ENCODE measurements at regions not wholly inside any gene's neighbourhood (a gene's known extent, or its start where the extent isn't known, plus 50 kb on each side); places are given as distances from the start of the nearest gene placed in this dataset.

- Histone ChIP-seq H4K91ac (ENCODE audit: insufficient read length, low read depth, low read length) (no peak overlapping the region), H3K9ac (ENCODE audit: extremely low read depth, insufficient read length, low read length) (no peak overlapping the region), H2BK12ac (ENCODE audit: insufficient read length, low read depth, low read length) (no peak overlapping the region)
Measured at GRCh38 chr7:19930851-19931250, 157.4 kb upstream of the TMEM196 start.

More at GRCh38 chr7:19930851-19931250, 157.4 kb upstream of the TMEM196 start:
- Histone ChIP-seq H3K9me3 (ENCODE audit: control insufficient read depth, low read depth, low read length) (no peaks in the 10 kb centered on the region), H3K23me2 (ENCODE audit: insufficient read length, low read depth, low read length, poor library complexity, severe bottlenecking) (no peaks in the 10 kb centered on the region), H2AK5ac (ENCODE audit: insufficient read length, low read length) (no peak overlapping the region), H2BK120ac (ENCODE audit: low read depth, low read length, poor library complexity, severe bottlenecking) (no peak overlapping the region), H3K56ac (ENCODE audit: insufficient read length, low read depth, low read length) (no peak overlapping the region), H3K18ac (ENCODE audit: insufficient read length, low read depth, low read length) (no peak overlapping the region), H4K5ac (ENCODE audit: insufficient read length, low read depth, low read length) (no peak overlapping the region), H3K4me2 (ENCODE audit: insufficient read depth, insufficient read length, low read length) (no peak overlapping the region), H3K79me1 (ENCODE audit: insufficient read depth, low read depth, low read length, poor library complexity, severe bottlenecking) (no peaks in the 10 kb centered on the region), H2AFZ (ENCODE audit: low read length) (no peak overlapping the region), H3K4ac (ENCODE audit: low read depth, low read length) (no peak overlapping the region), H3K23ac (ENCODE audit: insufficient read length, low read depth, low read length) (no peak overlapping the region), H3K4me1 (ENCODE audit: insufficient read depth, low read length) (no peaks in the 10 kb centered on the region), H3K27ac (ENCODE audit: insufficient read length, low read depth, low read length) (no peak overlapping the region), H4K8ac (replicated peaks; ENCODE audit: insufficient read length, low read depth, low read length) (no peak overlapping the region), H4K20me1 (ENCODE audit: control insufficient read depth, insufficient read depth, insufficient read length) (no peaks in the 10 kb centered on the region), H3K14ac (ENCODE audit: insufficient read depth, low read length) (no peak overlapping the region), H2BK15ac (ENCODE audit: low read depth, low read length) (no peak overlapping the region), H2BK5ac (ENCODE audit: insufficient read length, low read length) (no peak overlapping the region), H3T11ph (ENCODE audit: low read length) (no peak overlapping the region), H3K27me3 (ENCODE audit: insufficient read depth, low read length) (no peaks in the 10 kb centered on the region), H3K79me2 (ENCODE audit: insufficient read depth, low read length) (no peaks in the 10 kb centered on the region), H2BK20ac (ENCODE audit: low read depth, low read length, poor library complexity, severe bottlenecking) (no peak overlapping the region)
- DNase-seq = no peak
- Mint-ChIP-seq H3K4me1 (no peaks in the 10 kb centered on the region), H3K36me3 (ENCODE audit: insufficient read depth in 1 of 3, low read depth in 3 of 3) (peaks cover 0 to 4% (median 0%) of the 10 kb centered on the region in 3 experiments; a peak in 1 of 7 replicates), H3K9me3 (no peaks in the 10 kb centered on the region; a peak in 3 of 5 replicates), H3K4me3 (no peak overlapping the region), H3K27me3 (ENCODE audit: low read depth) (no peaks in the 10 kb centered on the region), H3K27ac (no peak overlapping the region)
- no CpG with 5 or more reads among the region's 2 CpGs for WGBS (ENCODE audit: extremely low coverage, insufficient read length, low lambda C conversion rate)
- TF ChIP-seq, protein P1, sequence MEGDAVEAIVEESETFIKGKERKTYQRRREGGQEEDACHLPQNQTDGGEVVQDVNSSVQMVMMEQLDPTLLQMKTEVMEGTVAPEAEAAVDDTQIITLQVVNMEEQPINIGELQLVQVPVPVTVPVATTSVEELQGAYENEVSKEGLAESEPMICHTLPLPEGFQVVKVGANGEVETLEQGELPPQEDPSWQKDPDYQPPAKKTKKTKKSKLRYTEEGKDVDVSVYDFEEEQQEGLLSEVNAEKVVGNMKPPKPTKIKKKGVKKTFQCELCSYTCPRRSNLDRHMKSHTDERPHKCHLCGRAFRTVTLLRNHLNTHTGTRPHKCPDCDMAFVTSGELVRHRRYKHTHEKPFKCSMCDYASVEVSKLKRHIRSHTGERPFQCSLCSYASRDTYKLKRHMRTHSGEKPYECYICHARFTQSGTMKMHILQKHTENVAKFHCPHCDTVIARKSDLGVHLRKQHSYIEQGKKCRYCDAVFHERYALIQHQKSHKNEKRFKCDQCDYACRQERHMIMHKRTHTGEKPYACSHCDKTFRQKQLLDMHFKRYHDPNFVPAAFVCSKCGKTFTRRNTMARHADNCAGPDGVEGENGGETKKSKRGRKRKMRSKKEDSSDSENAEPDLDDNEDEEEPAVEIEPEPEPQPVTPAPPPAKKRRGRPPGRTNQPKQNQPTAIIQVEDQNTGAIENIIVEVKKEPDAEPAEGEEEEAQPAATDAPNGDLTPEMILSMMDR (conservative IDR thresholded peaks at IDR 0.05) = no peak
